MG63 (cell line): ENCODE measurements at regions not wholly inside any gene's neighbourhood (a gene's known extent, or its start where the extent isn't known, plus 50 kb on each side); places are given as distances from the start of the nearest gene placed in this dataset.

Source experiments
- DNase-seq: peaks from one replicate; pipeline ENCODE4 v3.0.0-alpha.2; 2020
- H3K27me3 ChIP-seq: fragments of 250-450 bp; sonication (Bioruptor Pico); 2 replicates; pipeline ENCODE4 v1.5.1; 2020; ENCODE audit warnings: mild to moderate bottlenecking, moderate library complexity
- H3K36me3 ChIP-seq: fragments of 250-450 bp; sonication (Bioruptor Pico); 2 replicates; pipeline ENCODE4 v1.5.1; 2020; ENCODE audit warnings: mild to moderate bottlenecking, moderate library complexity
- H3K4me3 ChIP-seq: fragments of 250-450 bp; sonication (Bioruptor Pico); 2 replicates; pipeline ENCODE4 v1.5.1; 2020; ENCODE audit warnings: mild to moderate bottlenecking, moderate library complexity
- H3K9me3 ChIP-seq: fragments of 250-450 bp; sonication (Bioruptor Pico); 2 replicates; pipeline ENCODE4 v1.5.1; 2020; ENCODE audit warnings: mild to moderate bottlenecking, moderate library complexity

DNA sequence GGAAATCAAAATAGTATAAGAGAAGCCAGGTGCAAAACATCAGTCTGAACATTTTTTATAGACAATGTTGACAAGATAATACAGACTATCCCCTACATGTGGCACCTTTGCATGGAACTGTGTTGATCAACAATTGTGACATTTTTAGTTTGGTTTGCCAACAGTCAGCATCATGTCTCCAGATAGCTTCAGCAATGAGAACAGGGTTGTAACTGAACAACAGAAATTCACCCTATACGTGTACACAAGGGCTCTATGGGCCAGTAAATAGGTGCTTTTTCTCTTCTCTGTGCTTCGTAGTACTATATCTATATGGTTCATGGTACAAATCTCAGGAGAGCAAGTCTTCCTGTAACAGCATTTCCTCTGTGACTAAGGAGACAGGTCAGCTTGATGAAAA, 310.4 kb downstream of the ATXN7L3B start:
- no peak for DNase-seq
- Histone ChIP-seq H3K4me3 (no peak overlapping the region), H3K27me3 (no peaks in the 10 kb centered on the region), H3K9me3 (no peaks in the 10 kb centered on the region), H3K36me3 (no peaks in the 10 kb centered on the region)

DNA sequence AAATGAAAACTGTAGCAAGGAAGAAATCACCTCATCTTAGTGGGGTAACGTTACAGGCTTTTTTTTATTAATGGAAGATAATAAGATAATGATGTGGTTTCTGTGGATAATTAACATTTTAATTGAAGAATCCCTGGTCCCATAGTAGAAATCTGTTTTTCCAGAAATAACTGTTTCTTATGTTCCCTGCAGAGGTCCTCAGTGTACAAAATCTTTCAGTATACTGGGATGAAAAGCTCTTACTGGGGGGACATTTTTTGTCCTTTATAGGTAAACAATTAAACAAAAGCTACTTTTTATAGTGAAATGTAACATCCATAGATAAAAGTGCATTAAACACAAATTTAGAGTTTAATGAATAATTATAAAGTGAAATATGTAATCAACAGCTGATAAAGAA, 312.2 kb downstream of the ATXN7L3B start:
- no peaks in the 10 kb centered on the region for H3K36me3 ChIP-seq
- no peaks in the 10 kb centered on the region for H3K9me3 ChIP-seq
- no peak overlapping the region for H3K4me3 ChIP-seq
- DNase-seq, result no peak
- no peaks in the 10 kb centered on the region for H3K27me3 ChIP-seq

DNA sequence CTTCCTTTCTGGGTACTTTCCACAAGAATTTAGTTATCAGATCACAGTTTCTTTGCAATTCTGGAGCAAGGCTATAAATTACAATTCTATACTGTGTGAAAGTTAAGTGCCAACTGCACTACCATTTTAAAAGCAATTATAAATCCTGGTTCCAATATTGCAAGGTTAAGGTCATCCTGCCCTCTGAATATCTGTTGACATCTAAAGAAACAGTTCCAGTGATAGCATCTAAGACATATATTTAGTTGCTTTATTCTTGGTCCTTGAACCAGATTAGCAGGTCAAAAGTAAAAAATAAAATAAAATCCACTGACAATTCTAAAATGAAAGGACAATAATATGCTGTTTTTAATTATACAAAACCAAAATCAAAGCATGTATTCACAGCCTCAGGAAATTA, 334.2 kb downstream of the ATXN7L3B start:
- Histone ChIP-seq H3K9me3 (no peaks in the 10 kb centered on the region), H3K4me3 (no peak overlapping the region), H3K36me3 (no peaks in the 10 kb centered on the region), H3K27me3 (no peaks in the 10 kb centered on the region)
- no peak for DNase-seq

DNA sequence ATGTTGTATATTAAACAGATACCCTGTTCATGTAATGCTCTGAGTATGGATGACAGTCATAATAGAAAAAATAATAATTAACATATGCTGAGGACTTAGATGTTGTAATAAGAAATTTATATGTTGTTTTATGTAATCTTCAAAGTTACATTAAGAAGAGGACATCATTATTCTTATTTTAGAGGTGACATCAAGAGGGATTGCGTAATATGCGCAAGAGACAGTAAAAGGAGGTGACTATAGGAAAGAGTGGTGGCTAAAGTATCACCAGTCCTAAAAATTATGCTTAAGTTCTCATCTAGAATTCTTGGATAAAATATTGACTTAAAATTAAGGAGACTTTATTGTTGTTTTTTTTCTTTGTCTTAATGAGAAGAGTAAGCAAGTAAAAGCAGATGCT, 323.9 kb downstream of the KCNC2 start:
- Histone ChIP-seq H3K9me3 (no peaks in the 10 kb centered on the region), H3K27me3 (no peaks in the 10 kb centered on the region), H3K36me3 (no peaks in the 10 kb centered on the region), H3K4me3 (no peak overlapping the region)
- DNase-seq, result no peak

DNA sequence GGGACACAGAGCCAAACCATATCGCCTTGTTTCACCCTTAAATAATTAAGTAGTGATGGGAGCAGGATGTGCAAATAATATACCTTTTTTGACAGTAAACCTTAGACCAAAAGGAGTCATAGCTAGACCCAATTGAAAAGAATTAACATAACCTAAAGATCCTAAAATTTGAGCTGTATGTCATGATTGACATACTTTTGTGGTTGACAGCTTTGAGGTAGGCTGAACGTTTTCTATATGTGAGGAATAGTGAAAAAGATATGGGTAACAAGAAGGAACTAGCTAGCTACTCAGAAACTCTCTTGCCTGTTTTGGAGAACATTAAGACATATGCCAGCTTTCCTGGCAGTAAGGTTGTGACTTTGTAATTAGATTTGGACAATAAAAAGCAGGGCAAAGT, 320.6 kb downstream of the KCNC2 start:
- Histone ChIP-seq H3K27me3 (no peaks in the 10 kb centered on the region), H3K4me3 (no peak overlapping the region), H3K9me3 (0 out of 2 replicates have a peak, but pooled peaks cover 2% of the 10 kb centered on the region), H3K36me3 (no peaks in the 10 kb centered on the region)
- DNase-seq, result no peak

DNA sequence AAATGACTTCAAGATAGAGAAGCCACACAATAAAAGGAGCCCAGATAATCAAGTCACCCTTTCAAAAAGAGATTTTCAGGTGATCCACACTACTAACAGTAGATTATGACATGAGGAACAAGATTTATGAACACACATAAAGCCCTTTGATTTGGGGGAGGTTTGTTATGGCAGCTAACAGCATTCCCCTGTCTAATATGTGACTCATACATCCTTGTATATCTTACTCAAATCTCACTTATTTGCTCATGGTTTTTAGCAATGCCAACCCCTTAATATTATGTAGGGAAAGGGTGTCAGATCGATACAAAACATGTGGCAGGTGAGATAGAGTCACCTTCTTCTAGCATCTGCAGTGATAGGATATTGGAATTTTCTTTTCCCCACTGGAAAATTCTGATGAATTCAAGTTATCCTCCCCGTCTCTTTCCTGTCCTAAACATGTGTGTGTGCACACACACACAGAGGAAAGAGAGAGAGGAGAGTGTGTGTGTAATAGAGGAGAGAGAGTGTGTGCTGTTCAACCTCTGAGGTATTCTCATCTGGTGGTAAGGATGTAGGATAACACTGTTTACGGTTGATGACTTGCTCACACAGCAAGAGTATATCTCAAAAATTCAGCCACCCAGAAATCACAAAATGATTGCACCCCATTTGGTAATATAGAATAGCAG, 319.9 kb downstream of the KCNC2 start:
- no peaks in the 10 kb centered on the region for H3K27me3 ChIP-seq
- DNase-seq, result peak; percentile 6
- no peak overlapping the region for H3K4me3 ChIP-seq
- 0 out of 2 replicates have a peak, but pooled peaks cover 2% of the 10 kb centered on the region for H3K9me3 ChIP-seq
- H3K36me3 ChIP-seq, result no peaks in the 10 kb centered on the region

DNA sequence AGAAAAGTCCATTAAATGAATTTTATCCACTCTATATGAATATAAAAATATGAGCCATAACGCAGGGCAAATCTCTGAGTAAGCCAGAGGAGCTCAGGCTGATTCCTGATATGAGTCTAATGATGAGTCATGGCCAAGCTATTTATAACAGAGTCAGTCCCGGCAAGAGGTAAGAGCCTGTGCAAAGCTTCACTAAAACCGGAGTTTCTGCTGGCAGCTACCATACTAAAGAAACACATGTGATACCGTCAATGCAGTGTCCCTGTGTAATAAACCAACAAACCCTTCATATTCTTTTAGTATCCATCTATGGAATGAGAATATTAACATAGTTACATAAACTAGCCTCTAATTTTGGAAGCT, 319.4 kb downstream of the KCNC2 start:
- Histone ChIP-seq H3K36me3 (no peaks in the 10 kb centered on the region), H3K27me3 (no peaks in the 10 kb centered on the region), H3K4me3 (no peak overlapping the region), H3K9me3 (0 out of 2 replicates have a peak, but pooled peaks cover 2% of the 10 kb centered on the region)
- DNase-seq, result peak; percentile 71

DNA sequence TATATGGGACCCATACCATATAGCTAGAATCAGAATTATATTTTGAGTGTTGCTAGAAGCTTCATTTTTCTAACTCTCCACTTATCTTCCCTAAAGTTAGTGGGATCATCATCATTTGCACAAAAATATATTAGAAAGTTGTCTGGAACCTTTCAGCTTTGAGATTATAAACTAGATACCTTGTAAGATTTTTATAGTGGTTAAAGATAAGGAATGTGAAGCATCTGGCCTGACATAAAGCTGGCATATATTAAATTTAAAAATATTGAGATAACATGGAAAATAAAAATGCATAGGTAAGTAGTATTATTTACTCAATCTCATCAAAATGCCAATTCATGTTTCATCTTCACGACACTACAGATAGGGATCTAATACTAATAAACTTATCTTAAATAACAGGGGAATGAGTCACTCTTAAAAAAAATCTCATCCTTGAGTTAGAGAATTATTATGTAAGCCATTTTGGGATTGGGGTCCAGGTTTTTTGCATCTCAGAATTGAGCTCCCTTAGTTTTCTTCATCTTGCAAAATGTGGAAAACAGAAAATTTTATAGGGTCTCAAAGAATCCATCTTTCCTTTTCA, 318.5 kb downstream of the KCNC2 start:
- Histone ChIP-seq H3K36me3 (no peaks in the 10 kb centered on the region), H3K9me3 (0 out of 2 replicates have a peak, but pooled peaks cover 2% of the 10 kb centered on the region), H3K4me3 (no peak overlapping the region), H3K27me3 (no peaks in the 10 kb centered on the region)
- no peak for DNase-seq

DNA sequence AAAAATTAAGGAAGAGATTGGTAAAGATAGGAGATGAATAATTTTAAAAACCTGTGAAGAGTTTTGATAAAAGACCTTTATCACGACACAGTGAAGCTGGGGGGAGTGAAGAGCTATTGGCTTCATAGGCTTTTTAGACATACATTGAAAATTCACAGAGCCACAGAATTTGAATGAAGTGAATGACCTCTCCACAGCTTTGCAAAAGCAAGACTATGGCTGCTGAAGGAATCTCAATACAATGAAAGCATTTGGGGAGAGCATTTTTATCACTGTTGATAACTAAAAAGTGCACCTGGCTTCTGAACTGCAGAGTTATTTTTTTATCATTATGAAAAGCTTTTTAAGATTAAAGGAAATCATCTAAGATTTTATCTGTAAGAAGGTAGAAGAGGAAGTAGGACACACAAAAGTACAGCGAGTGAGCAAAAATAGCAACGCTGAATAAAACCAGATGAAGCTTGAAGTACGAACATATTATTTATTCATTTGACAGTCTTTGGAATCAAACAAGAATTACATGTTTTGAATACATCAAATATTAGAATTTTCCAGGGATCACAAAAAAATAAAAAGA, 317.5 kb downstream of the KCNC2 start:
- no peak overlapping the region for H3K4me3 ChIP-seq
- no peaks in the 10 kb centered on the region for H3K27me3 ChIP-seq
- DNase-seq, result no peak
- 0 out of 2 replicates have a peak, but pooled peaks cover 2% of the 10 kb centered on the region for H3K9me3 ChIP-seq
- H3K36me3 ChIP-seq, result no peaks in the 10 kb centered on the region

DNA sequence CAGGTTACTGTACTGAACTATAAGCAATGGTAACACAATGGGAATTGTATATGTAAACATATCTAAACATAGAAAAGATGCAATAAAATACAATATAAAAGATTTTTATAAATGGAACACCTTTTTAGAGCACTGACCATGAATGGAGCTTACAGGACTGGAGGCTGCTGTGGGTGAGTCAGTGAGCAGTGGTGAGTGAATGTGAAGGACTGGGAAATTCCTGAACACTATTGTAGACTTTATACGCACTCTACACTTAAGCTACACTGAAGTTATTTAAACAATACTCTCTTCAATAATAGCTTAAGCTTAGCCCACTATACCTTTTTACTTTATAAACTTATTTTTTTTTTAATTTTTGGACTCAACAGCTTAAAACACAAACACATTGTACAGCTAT, 313.5 kb downstream of the KCNC2 start:
- no peaks in the 10 kb centered on the region for H3K27me3 ChIP-seq
- H3K4me3 ChIP-seq, result no peak overlapping the region
- DNase-seq, result no peak
- H3K9me3 ChIP-seq, result 0 out of 2 replicates have a peak, but pooled peaks cover 2% of the 10 kb centered on the region
- H3K36me3 ChIP-seq, result no peaks in the 10 kb centered on the region

DNA sequence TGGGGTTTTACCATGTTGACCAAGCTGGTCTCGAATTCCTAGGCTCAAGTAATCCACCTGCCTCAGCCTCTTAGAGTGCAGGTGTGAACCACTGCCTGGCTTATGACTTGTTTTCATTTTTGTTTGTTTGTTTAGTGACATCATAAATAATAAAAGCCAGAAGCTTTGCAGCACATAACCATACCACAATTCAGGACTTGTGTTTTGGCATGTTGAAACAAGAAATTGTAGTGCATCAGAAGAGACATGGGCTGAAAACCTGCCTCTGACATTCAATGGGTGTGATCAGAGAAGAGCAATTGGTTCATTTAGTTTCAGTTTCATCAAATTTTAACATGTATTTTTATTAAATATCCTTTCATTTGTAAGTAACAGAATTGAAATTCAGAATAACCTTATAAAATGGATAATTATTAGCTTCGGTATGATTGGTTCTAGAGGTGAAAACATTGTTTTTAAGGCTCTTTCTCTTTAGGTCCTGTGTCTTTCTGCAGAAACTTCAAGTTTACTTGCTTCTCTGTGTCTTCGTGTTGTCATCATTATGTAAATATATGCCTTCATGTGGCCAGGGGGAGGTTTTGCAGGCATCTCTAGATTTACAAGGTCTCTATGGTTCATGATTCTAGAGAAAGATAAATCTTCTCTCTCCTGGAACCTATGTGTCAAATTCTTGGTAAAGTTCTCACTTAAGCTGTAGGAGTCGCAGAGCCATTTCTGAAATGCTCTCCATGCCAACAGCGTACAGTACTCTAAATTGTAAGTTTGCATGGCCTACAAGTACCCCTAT, 312.0 kb downstream of the KCNC2 start:
- H3K4me3 ChIP-seq, result no peak overlapping the region
- H3K36me3 ChIP-seq, result no peaks in the 10 kb centered on the region
- H3K27me3 ChIP-seq, result no peaks in the 10 kb centered on the region
- no peaks in the 10 kb centered on the region for H3K9me3 ChIP-seq
- no peak for DNase-seq

DNA sequence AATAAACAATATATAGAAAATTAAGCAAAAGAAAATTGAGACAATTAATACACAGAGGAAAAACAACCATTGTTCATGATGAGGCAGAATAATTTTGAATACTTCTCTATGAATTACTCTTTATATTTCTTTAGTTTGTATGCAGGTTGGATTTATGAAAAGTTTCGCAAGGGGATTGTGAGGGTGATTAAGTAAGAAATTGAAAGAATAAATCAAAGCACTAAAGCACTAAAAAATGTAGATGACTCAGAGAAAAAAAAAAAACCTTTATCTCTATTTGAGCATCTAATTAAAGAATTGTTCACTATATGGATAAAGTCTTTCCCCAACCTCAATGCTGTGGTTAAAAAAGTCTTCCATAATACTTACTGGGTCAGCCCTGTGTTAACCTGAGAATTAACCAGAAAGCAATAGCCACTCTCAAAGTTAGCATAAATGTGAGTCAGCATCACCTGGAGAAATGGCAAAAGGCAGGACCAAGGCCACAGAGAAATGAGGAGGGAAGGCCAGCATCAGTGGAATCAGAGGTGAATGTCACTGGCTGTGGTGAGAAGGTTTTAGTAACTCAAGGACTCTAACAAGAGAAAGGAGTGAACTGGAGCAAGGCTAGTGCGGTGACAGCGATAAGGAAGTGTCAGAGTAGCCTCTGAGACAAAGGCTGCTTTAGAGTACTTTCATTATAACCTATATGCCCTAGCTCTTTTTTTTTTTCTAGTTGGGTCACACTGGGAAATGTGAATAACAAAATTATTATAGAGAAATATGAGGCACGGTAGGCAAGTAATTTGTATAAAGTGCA, 310.4 kb downstream of the KCNC2 start:
- Histone ChIP-seq H3K36me3 (no peaks in the 10 kb centered on the region), H3K9me3 (no peaks in the 10 kb centered on the region), H3K27me3 (no peaks in the 10 kb centered on the region), H3K4me3 (no peak overlapping the region)
- no peak for DNase-seq

DNA sequence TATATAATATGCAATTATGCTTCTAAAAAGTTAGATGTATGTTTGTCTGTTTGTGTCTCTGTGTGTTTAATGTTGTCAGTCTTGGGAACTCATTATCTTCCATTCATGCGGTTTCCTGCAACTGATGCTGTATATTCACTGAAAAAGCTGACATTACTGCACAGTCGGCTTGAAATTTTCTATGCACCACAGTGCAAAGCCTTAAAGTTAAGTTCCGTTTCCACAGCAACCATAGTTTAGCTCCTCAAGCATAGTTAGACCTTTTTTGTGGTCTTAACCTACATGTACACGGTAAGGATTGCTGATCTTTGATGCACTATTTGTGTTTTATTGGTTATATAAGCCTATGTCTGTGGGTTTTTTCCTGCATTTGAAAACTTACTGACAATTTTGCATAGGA, 309.4 kb downstream of the KCNC2 start:
- Histone ChIP-seq H3K27me3 (no peaks in the 10 kb centered on the region), H3K36me3 (no peaks in the 10 kb centered on the region), H3K4me3 (no peak overlapping the region), H3K9me3 (no peaks in the 10 kb centered on the region)
- no peak for DNase-seq

DNA sequence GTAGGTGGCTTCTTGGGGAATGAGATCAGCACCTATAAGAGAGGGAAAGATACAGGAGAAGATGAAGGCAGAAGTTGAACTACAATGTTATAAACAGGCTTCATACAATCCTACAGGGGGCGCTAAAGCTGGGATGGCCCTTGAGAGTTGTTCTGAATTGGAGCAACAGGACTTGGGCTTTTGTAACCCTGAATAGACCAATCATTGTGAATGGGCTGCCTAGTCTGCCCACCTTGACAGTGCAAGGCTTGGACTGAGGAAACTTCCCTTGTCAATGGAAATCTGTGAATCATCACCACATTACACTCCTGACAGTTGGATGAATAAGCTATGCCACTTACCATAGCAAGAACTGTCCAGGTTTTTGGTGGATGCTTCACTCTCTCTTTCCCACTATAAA, 306.1 kb downstream of the KCNC2 start:
- Histone ChIP-seq H3K36me3 (no peaks in the 10 kb centered on the region), H3K27me3 (no peaks in the 10 kb centered on the region), H3K9me3 (no peaks in the 10 kb centered on the region), H3K4me3 (no peak overlapping the region)
- no peak for DNase-seq

DNA sequence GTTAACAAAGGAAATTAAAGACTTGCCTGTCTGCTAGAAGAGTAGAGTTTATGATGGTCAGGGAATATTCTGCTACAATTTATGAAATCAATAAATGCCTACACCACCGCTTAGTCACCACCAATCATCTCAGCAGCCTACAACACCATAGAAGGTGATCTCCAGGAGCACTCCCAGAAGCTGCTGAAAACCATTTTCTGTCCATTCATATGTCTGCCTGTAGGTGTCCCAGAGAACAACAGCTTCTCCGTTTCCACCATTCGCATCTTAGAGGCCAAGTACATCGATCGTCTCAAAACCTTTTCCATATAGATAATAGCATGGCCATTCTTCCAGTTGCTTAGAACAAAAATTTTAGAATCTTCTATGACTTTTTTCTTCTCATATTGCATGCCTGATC, 303.4 kb downstream of the KCNC2 start:
- no peak for DNase-seq
- H3K36me3 ChIP-seq, result no peaks in the 10 kb centered on the region
- no peaks in the 10 kb centered on the region for H3K9me3 ChIP-seq
- H3K27me3 ChIP-seq, result no peaks in the 10 kb centered on the region
- H3K4me3 ChIP-seq, result no peak overlapping the region

DNA sequence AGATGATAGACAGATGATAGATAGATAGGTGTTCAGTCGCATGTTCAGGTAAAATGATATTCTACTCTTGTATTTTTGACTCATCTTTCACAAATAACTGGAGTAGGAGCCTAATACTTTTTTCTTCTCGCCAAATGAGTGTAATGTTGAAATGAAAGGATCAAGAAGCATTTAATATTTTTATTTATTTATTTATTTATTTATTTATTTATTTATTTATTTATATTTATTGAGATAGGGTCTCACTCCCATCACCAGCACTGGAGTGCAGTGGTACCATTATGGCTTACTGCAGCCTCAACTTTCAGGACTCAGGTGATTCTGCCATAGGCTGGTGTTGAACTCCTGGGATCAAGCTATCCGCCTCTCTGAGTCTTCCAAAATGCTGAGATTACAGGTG, 298.8 kb downstream of the KCNC2 start:
- H3K27me3 ChIP-seq, result no peaks in the 10 kb centered on the region
- no peaks in the 10 kb centered on the region for H3K9me3 ChIP-seq
- H3K4me3 ChIP-seq, result no peak overlapping the region
- DNase-seq, result no peak
- no peaks in the 10 kb centered on the region for H3K36me3 ChIP-seq

DNA sequence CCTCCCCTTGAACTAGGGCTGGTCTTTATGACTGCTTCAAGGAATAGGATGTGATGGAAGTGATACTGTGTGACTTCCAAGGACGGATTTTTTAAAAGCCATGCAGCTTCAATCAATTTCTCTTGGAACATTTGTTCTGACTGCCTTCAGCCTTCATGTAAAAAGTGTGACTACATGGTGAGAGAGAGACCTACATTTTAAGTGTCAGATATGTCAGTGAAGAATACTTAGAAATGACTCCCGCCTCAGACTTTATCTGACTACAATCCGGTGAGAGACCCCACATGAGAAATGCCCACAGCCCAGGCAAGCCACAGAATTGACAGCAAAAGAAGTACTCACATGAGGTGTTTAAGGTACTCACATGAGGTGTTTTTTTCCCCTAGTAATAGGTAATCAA, 295.3 kb downstream of the KCNC2 start:
- Histone ChIP-seq H3K4me3 (no peak overlapping the region), H3K36me3 (no peaks in the 10 kb centered on the region), H3K9me3 (no peaks in the 10 kb centered on the region), H3K27me3 (no peaks in the 10 kb centered on the region)
- no peak for DNase-seq
